OCI-LY7 (cell line): ENCODE measurements at regions not wholly inside any gene's neighbourhood (a gene's known extent, or its start where the extent isn't known, plus 50 kb on each side); places are given as distances from the start of the nearest gene placed in this dataset.

Experiments
- CTCF ChIP-seq: fragments of 200-600 bp; sonication (generic); conservative IDR thresholded peaks from 2 replicates; pipeline ENCODE4 v1.5.1; 2014; ENCODE audit warnings: mild to moderate bottlenecking, antibody characterized with exemption, low read length, moderate library complexity, mixed read lengths
- EZH2phosphoT487 ChIP-seq: fragments of 200-600 bp; sonication (generic); IDR thresholded peaks from 2 replicates; pipeline ENCODE4 v1.6.1; 2018; ENCODE audit warnings: low read depth, borderline replicate concordance, mild to moderate bottlenecking, mixed run types, antibody characterized with exemption, low read length, moderate library complexity, mixed read lengths

- TF ChIP-seq CTCF (no peak), EZH2phosphoT487 (no peak)
These were observed 123.0 kb upstream of the KCNN2 start for GRCh38 chr5:114238771-114239313.
